Posterior vena cava (tissue), 2 donors: ENCODE measurements at regions not wholly inside any gene's neighbourhood (a gene's known extent, or its start where the extent isn't known, plus 50 kb on each side); places are given as distances from the start of the nearest gene placed in this dataset.
"Not testable (repeated sequence)": the region's sequence is repeated elsewhere in the genome, so short reads cannot be mapped to it uniquely, and the experiment has no call there.

Source experiments
- DNase-seq: peaks from one replicate; pipeline ENCODE4 v3.0.0-alpha.2; 2020; ENCODE audit warnings: low spot score
- intact Hi-C, 2 donors: fragments of 100-400 bp; cut with DNase I; formaldehyde crosslinking; loops; one replicate each; pipeline versions ENCODE4 v1.14.1 to v1.14.2; 2022 to 2023
- donor health status: DM: yes; HTN: yes; CAD: no.
- donor health status: DM: yes; HTN: yes; CAD: no.

GRCh38 chr14:88064841-88065240, 59.9 kb downstream of the GPR65 start:
- DNase-seq, result no peak
- intact Hi-C loops, result no loop called here

DNA sequence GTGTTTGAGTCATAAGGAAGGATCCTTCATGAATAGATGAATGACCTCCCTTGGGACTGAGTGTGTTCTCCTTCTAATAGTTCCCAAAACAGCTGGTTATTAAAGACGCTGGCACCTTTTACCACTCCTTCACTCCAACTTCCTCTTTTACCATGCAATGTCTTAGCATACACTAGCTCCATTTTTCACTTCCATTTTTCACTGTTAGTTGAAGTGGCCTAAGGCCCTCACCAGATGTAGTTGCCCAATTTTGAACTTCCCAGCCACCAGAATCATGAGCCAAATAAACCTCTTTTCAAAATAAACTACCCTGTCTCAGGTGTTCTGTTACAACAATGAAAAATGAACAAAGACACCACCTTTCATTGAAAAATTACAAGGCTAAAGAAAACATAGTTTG, 64.7 kb downstream of the GPR65 start:
- no peak for DNase-seq
- intact Hi-C loops, result no loop called here

DNA sequence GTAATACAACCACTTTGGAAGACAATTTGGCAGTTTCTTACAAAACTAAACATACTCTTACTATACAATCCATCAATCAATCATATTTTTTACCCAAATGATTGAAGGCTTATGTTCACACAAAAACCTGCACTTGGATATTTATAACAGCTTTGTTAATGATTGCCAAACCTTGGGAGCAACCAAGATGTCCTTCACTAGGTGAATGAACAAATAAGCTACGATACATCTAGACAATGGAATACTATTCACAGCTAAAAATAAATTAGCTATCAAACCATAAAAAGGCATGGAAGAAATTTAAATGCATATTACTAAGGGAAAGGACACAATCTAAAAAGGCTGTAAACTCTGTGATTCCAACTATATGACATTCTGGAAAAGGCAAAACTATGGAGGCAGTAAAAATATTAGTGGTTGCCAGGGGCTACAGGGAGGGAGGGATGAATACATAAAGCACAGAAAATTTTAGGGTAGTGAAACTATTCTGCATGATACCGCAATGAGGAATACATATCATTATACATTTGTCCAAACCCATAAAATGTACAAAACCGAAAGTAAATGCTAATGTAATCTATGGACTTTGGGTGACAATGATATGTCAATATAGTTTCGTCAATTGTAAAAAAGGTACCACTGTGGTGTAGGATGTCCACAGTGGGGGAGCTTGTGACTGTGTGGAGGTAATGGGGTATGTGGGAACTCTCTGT, 70.5 kb downstream of the GPR65 start:
- no peak for DNase-seq
- intact Hi-C loops, result no loop called here

DNA sequence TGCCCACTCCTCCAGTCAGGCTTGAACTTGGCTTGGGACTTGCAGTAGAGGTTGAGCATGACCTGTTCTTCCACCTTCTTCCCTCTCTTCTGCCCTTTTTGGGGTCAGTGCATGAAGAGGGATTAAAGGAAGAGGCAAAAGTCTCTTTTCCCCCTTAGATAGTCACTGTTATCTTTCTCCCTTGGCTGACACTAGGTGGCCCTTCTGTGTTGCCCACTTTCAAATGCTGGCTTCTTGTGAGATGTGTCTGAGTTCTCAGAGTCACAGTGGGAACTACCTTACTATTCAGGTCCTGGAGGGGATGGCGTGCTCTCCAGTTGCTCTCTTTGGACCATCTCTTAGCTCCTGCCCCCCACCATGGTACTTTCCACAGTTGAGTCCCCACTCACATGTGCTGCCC, 73.6 kb downstream of the GPR65 start:
- no peak for DNase-seq
- intact Hi-C loops, result no loop called here

DNA sequence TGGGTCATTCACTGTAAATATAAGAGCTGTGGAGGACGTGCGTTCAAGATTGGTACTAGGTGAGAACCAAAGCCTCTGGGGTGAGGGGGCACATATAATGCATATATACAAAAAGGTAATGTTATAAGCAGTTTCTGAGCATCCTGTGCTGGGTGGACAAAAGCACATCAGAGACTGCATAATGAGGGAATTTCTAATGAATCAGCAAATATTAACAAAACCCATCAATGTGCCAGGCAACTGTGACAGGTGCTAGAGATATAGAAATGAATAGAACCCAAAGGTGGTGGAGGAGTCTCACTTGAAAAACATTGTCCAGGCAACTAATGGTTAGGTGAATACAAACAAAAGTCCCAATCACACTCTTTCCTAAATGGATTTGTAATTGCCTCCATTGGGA, 74.7 kb downstream of the GPR65 start:
- intact Hi-C loops, result no loop called here
- DNase-seq, result no peak

- no peak for DNase-seq
- intact Hi-C loops, result no loop called here
Observed at GRCh38 chr14:88085736-88086135, 80.8 kb downstream of the GPR65 start.

DNA sequence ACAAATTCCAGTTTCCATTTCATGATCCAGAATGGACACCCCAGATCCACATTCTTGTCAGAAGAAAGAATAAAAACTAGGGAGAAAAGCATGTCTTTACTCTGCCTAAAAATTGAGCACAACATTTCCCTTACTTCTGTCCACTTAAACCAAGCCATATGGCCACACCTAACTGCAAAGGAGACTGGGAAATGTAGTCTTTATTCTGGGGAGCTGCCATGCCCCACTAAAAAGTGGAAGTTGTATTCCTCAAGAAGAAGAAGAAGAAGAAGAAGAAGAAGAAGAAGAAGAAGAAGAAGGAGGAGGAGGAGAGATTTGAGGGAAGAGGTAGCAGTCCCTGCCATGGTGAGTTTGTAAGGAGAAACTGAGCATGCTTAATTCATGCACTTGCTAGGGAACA, 84.5 kb downstream of the GPR65 start:
- DNase-seq, result no peak
- intact Hi-C loops, result no loop called here

- intact Hi-C loops, result loop anchor here in 1 of 2 donors (5.0 kb wide), 1 partner anchor 935 kb away; no protein-coding TSS in a partner anchor
- no peak for DNase-seq
Observed at GRCh38 chr14:88092529-88092928, 87.6 kb downstream of the GPR65 start.

- intact Hi-C loops, result no loop called here
Observed at GRCh38 chr14:88095791-88096190, 90.9 kb downstream of the GPR65 start.

GRCh38 chr14:88098163-88098562, 93.2 kb downstream of the GPR65 start:
- no peak for DNase-seq
- intact Hi-C loops, result no loop called here

More at GRCh38 chr14:88095791-88096190, 90.9 kb downstream of the GPR65 start:
- no peak for DNase-seq

DNA sequence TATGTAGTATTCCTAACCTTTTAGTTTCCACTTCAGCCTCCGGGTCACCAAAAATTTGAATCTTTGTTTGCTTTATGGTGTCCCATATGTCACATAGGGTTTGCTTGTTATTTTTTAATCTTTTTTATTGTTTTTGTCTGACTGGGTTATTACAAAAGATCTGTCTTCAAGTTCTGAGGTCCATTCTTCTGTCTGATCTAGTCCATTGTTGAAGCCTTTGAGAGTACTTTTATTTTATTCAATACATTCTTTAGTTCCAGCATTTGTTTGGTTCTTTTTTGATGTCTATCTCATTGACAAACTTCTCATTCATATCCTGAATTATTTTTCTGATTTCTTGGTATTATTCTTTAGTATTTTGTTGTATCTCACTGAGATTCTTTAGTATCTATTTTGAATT, 99.8 kb downstream of the GPR65 start:
- DNase-seq, result no peak
- intact Hi-C loops, result no loop called here

DNA sequence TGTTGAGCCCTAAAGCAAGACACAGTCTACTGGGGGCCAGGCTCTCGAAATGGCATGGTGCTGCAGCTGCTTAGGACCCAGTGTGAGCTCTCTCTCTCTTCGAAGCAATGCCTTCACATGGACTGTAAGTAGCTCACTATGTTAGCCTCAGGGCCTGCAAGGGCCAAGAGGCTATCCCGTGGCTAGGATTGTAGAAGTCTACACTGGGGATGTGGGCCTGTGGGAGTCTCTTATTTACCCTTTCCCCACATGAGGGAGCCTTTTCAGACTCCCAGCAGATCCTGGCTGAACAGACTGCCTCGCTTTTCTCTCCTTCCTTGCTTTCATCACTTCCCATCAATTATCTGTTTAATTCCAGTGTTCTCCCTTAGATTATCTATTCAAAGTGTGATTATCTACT, 101.4 kb downstream of the GPR65 start:
- intact Hi-C loops, result no loop called here
- DNase-seq, result no peak

GRCh38 chr14:88127669-88128068, 122.7 kb downstream of the GPR65 start:
- intact Hi-C loops, result not testable (repeated sequence)

DNA sequence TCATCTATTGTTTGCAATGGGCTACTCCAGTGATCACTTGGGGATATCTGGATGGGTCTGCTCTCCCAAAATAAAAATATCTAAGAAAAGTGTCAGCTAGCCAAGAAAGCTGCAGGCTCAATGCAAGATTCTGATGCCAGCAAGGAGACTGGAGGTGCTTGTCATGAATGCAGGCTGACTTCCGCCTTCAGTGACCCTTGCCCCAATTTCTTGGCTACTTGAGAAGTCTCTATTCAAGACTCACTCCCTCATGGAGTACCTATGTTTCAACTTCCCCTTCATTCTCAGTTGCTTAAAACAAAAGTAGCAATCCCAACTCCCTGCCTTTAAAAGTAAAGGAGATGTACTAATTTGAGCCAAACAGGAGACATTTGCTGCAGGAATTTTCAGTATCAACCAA, 123.9 kb downstream of the GPR65 start:
- intact Hi-C loops, result no loop called here
- no peak for DNase-seq

More at GRCh38 chr14:88127669-88128068, 122.7 kb downstream of the GPR65 start:
- DNase-seq, result not testable (repeated sequence)

DNA sequence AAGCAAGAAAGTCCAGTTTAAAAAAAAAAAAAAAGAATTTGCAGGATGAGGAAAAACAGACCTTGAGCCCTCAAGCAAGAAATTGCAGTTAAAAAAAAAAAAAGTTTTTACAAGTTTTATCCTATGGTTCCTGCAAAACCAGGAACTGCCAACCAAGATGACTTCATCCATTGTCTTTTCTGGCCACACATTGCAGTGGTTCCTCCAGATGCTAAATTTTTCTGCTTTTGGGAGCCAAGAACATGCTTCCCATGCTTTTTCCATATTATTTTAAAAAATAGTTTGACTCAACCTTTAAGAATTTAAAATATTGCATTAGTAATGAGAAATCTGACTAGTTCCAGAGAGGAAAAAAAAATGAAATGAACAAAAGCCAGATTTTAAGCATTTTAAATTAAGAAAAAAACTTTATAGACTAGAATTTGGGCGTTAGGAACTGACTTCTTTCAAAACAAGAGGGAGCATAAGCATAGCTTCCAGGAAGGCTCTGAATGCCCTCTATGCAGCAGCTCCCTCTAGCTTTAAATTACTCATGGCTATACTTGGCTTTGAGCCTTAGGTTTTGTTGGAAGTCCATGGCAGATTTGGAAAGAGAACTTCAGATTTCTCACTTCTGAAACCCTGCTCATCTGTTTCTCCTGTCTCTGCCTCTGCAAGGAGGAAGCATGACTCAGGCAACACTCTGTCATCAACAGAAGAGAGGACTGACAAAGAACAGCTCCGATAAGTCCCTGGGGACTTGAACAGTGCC, 124.5 kb downstream of the GPR65 start:
- intact Hi-C loops, result no loop called here
- no peak for DNase-seq

GRCh38 chr14:88130057-88130432, 125.1 kb downstream of the GPR65 start:
- no peak for DNase-seq
- intact Hi-C loops, result no loop called here
